M059J (cell line): ENCODE measurements at regions not wholly inside any gene's neighbourhood (a gene's known extent, or its start where the extent isn't known, plus 50 kb on each side); places are given as distances from the start of the nearest gene placed in this dataset.

Source experiments
- DNase-seq: peaks from one replicate; pipeline ENCODE4 v3.0.0-alpha.2; 2012; ENCODE audit warnings: low read depth

- no peak for DNase-seq
Measured at GRCh38 chr20:11772226-11772730, 145.4 kb upstream of the BTBD3 start.

GRCh38 chr20:11776687-11777086 lies 141.0 kb upstream of the BTBD3 start:
- peak; percentile 52 for DNase-seq

- peak; percentile 94 for DNase-seq
Measured at GRCh38 chr20:11777387-11778205, 140.1 kb upstream of the BTBD3 start.

GRCh38 chr20:11778206-11778570 lies 139.5 kb upstream of the BTBD3 start:
- DNase-seq, result peak; percentile 44

- DNase-seq, result no peak
Measured at GRCh38 chr20:11780765-11781369, 136.8 kb upstream of the BTBD3 start.

GRCh38 chr20:11783102-11783850 lies 134.4 kb upstream of the BTBD3 start:
- no peak for DNase-seq

- DNase-seq, result no peak
Measured at GRCh38 chr20:11785885-11786507, 131.7 kb upstream of the BTBD3 start.

GRCh38 chr20:11790046-11790445 lies 127.6 kb upstream of the BTBD3 start:
- peak; percentile 44 for DNase-seq

GRCh38 chr20:11791316-11791715 lies 126.4 kb upstream of the BTBD3 start:
- DNase-seq, result peak; percentile 90

- peak; percentile 99 for DNase-seq
Measured at GRCh38 chr20:11791835-11792567, 125.7 kb upstream of the BTBD3 start.

- peak; percentile 56 for DNase-seq
Measured at GRCh38 chr20:11792568-11792953, 125.1 kb upstream of the BTBD3 start.

- DNase-seq, result no peak
Measured at GRCh38 chr20:11794525-11794924, 123.2 kb upstream of the BTBD3 start.

GRCh38 chr20:11795071-11795615 lies 122.5 kb upstream of the BTBD3 start:
- DNase-seq, result peak; percentile 63

- peak; percentile 94 for DNase-seq
Measured at GRCh38 chr20:11796026-11796425, 121.7 kb upstream of the BTBD3 start.

GRCh38 chr20:11797156-11797555 lies 120.5 kb upstream of the BTBD3 start:
- DNase-seq, result peak; percentile 80

GRCh38 chr20:11799281-11799684 lies 118.4 kb upstream of the BTBD3 start:
- peak; percentile 91 for DNase-seq

- peak; percentile 95 for DNase-seq
Measured at GRCh38 chr20:11807054-11808048, 110.3 kb upstream of the BTBD3 start.

GRCh38 chr20:11808841-11809240 lies 108.9 kb upstream of the BTBD3 start:
- no peak for DNase-seq

GRCh38 chr20:11810311-11811083 lies 107.2 kb upstream of the BTBD3 start:
- DNase-seq, result peak; percentile 94
